Keratinocyte (primary cell): ENCODE measurements at regions not wholly inside any gene's neighbourhood (a gene's known extent, or its start where the extent isn't known, plus 50 kb on each side); places are given as distances from the start of the nearest gene placed in this dataset.

Experiments
- DNase-seq: peaks from one replicate; pipeline ENCODE4 v3.0.0-alpha.2; 2011; ENCODE audit warnings: low read depth, missing footprints, low spot score
- FAIRE-seq: peaks from 2 replicates; lab custom pipeline; 2011; peaks lifted over from hg19 to GRCh38; lab: Jason Lieb, UNC
- H2AFZ ChIP-seq: 2 replicates; pipeline ENCODE4 v1.6.0; 2012; ENCODE audit warnings: low read length, control low read depth, inconsistent platforms; ENCODE audit not compliant: control insufficient read depth
- H3K27ac ChIP-seq: 2 replicates; pipeline ENCODE4 v1.5.1; 2011; ENCODE audit warnings: low read length; ENCODE audit not compliant: control insufficient read depth, insufficient read depth
- H3K27me3 ChIP-seq: 3 replicates; pipeline ENCODE4 v1.6.0; 2011; ENCODE audit warnings: low read length; ENCODE audit not compliant: control insufficient read depth, insufficient read depth; ENCODE audit errors: extremely low read depth
- H3K36me3 ChIP-seq, 2 experiments: 2 replicates in 1 of 2; 3 replicates in 1 of 2; pipeline ENCODE4 v1.5.1; 2011; ENCODE audit warnings: low read length in 2 of 2, mild to moderate bottlenecking in 1 of 2; ENCODE audit not compliant: control insufficient read depth in 2 of 2, insufficient read depth in 2 of 2; ENCODE audit errors: extremely low read depth in 1 of 2
- H3K4me1 ChIP-seq: 3 replicates; pipeline ENCODE4 v1.5.1; 2011; ENCODE audit warnings: low read length; ENCODE audit not compliant: control insufficient read depth, insufficient read depth; ENCODE audit errors: extremely low read depth
- H3K4me2 ChIP-seq: 3 replicates; pipeline ENCODE4 v1.6.0; 2011; ENCODE audit warnings: low read depth, low read length; ENCODE audit not compliant: control insufficient read depth, insufficient read depth; ENCODE audit errors: extremely low read depth
- H3K4me3 ChIP-seq, 3 experiments: fragments of 200-600 bp in 1 of 3; sonication (generic) in 1 of 3; 2 replicates in 2 of 3; 3 replicates in 1 of 3; pipeline ENCODE4 v1.5.1; 2011 to 2016; ENCODE audit warnings: low read length in 3 of 3, mild to moderate bottlenecking in 3 of 3, control low read depth in 2 of 3, inconsistent platforms in 1 of 3, low read depth in 1 of 3, mixed read lengths in 1 of 3, mixed run types in 1 of 3, moderate library complexity in 1 of 3; ENCODE audit not compliant: control insufficient read depth in 2 of 3, insufficient read depth in 2 of 3; ENCODE audit errors: extremely low read depth in 1 of 3
- H3K79me2 ChIP-seq: 2 replicates; pipeline ENCODE4 v1.6.0; 2012; ENCODE audit warnings: low read length; ENCODE audit not compliant: control insufficient read depth, insufficient read depth
- H3K9ac ChIP-seq: 3 replicates; pipeline ENCODE4 v1.6.0; 2011; ENCODE audit warnings: low read length; ENCODE audit not compliant: control insufficient read depth, insufficient read depth; ENCODE audit errors: extremely low read depth
- H3K9me1 ChIP-seq: 3 replicates; pipeline ENCODE4 v1.6.0; 2011; ENCODE audit warnings: low read length; ENCODE audit not compliant: control insufficient read depth, insufficient read depth; ENCODE audit errors: extremely low read depth
- H3K9me3 ChIP-seq: 2 replicates; pipeline ENCODE4 v1.5.1; 2012; ENCODE audit warnings: low read depth, low read length; ENCODE audit not compliant: control insufficient read depth
- H4K20me1 ChIP-seq: 3 replicates; pipeline ENCODE4 v1.6.0; 2011; ENCODE audit warnings: low read length; ENCODE audit not compliant: control insufficient read depth, insufficient read depth; ENCODE audit errors: extremely low read depth
- EZH2 ChIP-seq: IDR thresholded peaks from one replicate; pipeline ENCODE4 v1.6.1; 2012; ENCODE audit warnings: inconsistent platforms, mild to moderate bottlenecking, low read length, moderate library complexity
- dilution Hi-C: fragments of 300-500 bp; cut with MboI; formaldehyde crosslinking; loops from one replicate; pipeline ENCODE4 v1.7.0; 2020; ENCODE audit warnings: low sequenced_read_pairs; ENCODE audit not compliant: extremely low pct_ligation_motif_present
- TF ChIP-seq, protein P1 (sequence below), 3 experiments: IDR thresholded peaks in 1 of 3; conservative IDR thresholded peaks in 1 of 3; optimal IDR thresholded peaks in 1 of 3; 2 replicates in 2 of 3; 3 replicates in 1 of 3; pipeline versions ENCODE3 to v1.5.1; 2011; ENCODE audit warnings: low read length in 3 of 3, mild to moderate bottlenecking in 3 of 3, moderate library complexity in 2 of 3, control low read depth in 1 of 3, inconsistent platforms in 1 of 3; ENCODE audit not compliant: insufficient read depth in 2 of 3; ENCODE audit errors: extremely low read depth in 1 of 3

DNA sequence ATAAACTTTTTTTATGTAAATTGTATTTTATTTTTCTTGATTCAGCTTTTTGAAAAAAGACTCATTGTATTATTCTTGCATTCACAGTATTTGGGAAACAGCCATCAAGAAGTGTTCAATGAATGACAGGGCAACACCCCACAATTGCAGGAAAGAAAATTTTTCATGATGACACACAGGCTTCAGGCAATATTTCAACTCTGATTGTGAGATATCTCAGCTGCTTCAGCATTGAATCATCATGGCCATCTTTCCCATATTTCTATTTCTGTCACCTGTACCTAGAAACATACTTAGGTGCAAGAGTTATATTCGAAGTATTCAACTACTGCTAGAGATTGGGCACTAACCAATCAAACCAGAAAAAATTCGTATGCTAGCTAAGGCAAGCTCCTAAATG is 446.0 kb downstream of the ISL1 start:
- no peak for TF ChIP-seq EZH2
- TF ChIP-seq, protein P1, sequence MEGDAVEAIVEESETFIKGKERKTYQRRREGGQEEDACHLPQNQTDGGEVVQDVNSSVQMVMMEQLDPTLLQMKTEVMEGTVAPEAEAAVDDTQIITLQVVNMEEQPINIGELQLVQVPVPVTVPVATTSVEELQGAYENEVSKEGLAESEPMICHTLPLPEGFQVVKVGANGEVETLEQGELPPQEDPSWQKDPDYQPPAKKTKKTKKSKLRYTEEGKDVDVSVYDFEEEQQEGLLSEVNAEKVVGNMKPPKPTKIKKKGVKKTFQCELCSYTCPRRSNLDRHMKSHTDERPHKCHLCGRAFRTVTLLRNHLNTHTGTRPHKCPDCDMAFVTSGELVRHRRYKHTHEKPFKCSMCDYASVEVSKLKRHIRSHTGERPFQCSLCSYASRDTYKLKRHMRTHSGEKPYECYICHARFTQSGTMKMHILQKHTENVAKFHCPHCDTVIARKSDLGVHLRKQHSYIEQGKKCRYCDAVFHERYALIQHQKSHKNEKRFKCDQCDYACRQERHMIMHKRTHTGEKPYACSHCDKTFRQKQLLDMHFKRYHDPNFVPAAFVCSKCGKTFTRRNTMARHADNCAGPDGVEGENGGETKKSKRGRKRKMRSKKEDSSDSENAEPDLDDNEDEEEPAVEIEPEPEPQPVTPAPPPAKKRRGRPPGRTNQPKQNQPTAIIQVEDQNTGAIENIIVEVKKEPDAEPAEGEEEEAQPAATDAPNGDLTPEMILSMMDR (optimal IDR thresholded peaks at IDR 0.05 in 1 of 3, IDR thresholded peaks at IDR 0.05 in 1 of 3, conservative IDR thresholded peaks at IDR 0.05 in 1 of 3; ENCODE audit: extremely low read depth in 1 of 3, insufficient read depth in 2 of 3, low read length in 3 of 3), result no peak
- Histone ChIP-seq H3K27ac (peak overlapping the region; percentile 87), H3K36me3 (no peaks in the 10 kb centered on the region), H4K20me1 (no peaks in the 10 kb centered on the region), H3K4me1 (peaks cover 22% of the 10 kb centered on the region), H3K27me3 (no peaks in the 10 kb centered on the region), H2AFZ (no peak overlapping the region), H3K9me3 (no peaks in the 10 kb centered on the region), H3K9ac (peak overlapping the region; percentile 13), H3K9me1 (no peaks in the 10 kb centered on the region), H3K4me2 (peak overlapping the region; percentile 76), H3K79me2 (no peaks in the 10 kb centered on the region), H3K4me3 (peak overlapping the region in 2 of 3 experiments; percentile 31 to 40)
- FAIRE-seq (peak; percentile 93), DNase-seq (peak; percentile 53)
- dilution Hi-C loops, result no loop called here

DNA sequence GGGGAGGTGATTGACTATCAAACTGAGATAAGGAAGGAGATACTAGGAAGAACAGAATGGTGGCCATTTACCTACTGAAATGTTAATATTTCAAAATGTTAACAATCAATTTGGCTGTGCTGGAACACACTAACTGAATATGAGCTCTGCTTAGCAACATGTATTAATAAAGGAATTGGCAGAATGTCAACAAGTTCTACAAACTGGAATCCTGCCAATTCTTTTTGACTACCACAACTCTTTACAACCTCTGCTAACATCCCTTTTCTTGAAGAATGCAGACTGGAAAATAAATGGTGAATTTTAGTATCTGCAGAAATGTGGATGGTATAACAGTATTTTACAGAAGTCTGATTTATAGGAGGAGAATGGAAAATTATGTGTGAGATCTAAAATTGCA is 446.4 kb downstream of the ISL1 start:
- Histone ChIP-seq H3K79me2 (no peaks in the 10 kb centered on the region), H3K36me3 (no peaks in the 10 kb centered on the region), H4K20me1 (no peaks in the 10 kb centered on the region), H3K9ac (no peak overlapping the region), H3K9me3 (no peaks in the 10 kb centered on the region), H3K9me1 (no peaks in the 10 kb centered on the region), H3K27me3 (no peaks in the 10 kb centered on the region), H3K4me1 (peaks cover 22% of the 10 kb centered on the region), H3K4me2 (peak overlapping the region; percentile 76), H2AFZ (no peak overlapping the region), H3K4me3 (peak overlapping the region in 2 of 3 experiments; percentile 31 to 40), H3K27ac (peak overlapping the region; percentile 74)
- no peak for TF ChIP-seq EZH2
- TF ChIP-seq, protein P1 (optimal IDR thresholded peaks at IDR 0.05 in 1 of 3, IDR thresholded peaks at IDR 0.05 in 1 of 3, conservative IDR thresholded peaks at IDR 0.05 in 1 of 3; ENCODE audit: extremely low read depth in 1 of 3, insufficient read depth in 2 of 3, low read length in 3 of 3), result no peak
- DNase-seq (no peak), FAIRE-seq (no peak)
- dilution Hi-C loops, result no loop called here
